ENCODE measurements at regions not wholly inside any gene's neighbourhood (a gene's known extent, or its start where the extent isn't known, plus 50 kb on each side); places are given as distances from the start of the nearest gene placed in this dataset.

GRCh38 chr13:58051807-58052375 lies 420.3 kb downstream of the PCDH17 start:
- no peak overlapping the region for H3K27ac ChIP-seq
- no peaks in the 10 kb centered on the region for H3K9me3 ChIP-seq
- DNase-seq = no peak
- intact Hi-C loops (cut with DNase I; ENCODE audit: low total_unique reads) = no loop called here
- no peaks in the 10 kb centered on the region for H3K4me1 ChIP-seq
- H3K27me3 ChIP-seq = no peaks in the 10 kb centered on the region
- no peaks in the 10 kb centered on the region for H3K36me3 ChIP-seq (ENCODE audit: low read depth, missing control alignments)
- no peak for TF ChIP-seq POLR2A (IDR thresholded peaks at IDR 0.05)
- no peak for TF ChIP-seq CTCF (IDR thresholded peaks at IDR 0.05)
- no peak overlapping the region for H3K4me3 ChIP-seq
- WGBS, 2 donors = 70 to 76% methylated on average over 5 of the region's 5 CpGs

GRCh38 chr13:58056426-58056825 lies 424.9 kb downstream of the PCDH17 start:
- WGBS, 2 donors = 92 to 95% methylated on average over 4 of the region's 4 CpGs
- intact Hi-C loops (cut with DNase I; ENCODE audit: low total_unique reads) = no loop called here
- Histone ChIP-seq H3K27ac (no peak overlapping the region), H3K4me1 (no peaks in the 10 kb centered on the region), H3K9me3 (no peaks in the 10 kb centered on the region), H3K4me3 (no peak overlapping the region), H3K27me3 (no peaks in the 10 kb centered on the region), H3K36me3 (ENCODE audit: low read depth, missing control alignments) (no peaks in the 10 kb centered on the region)
- TF ChIP-seq POLR2A (IDR thresholded peaks at IDR 0.05) (no peak), CTCF (IDR thresholded peaks at IDR 0.05) (no peak)
- DNase-seq = no peak

GRCh38 chr13:58059624-58060023 lies 428.1 kb downstream of the PCDH17 start:
- Histone ChIP-seq H3K27ac (no peak overlapping the region), H3K27me3 (no peaks in the 10 kb centered on the region), H3K36me3 (ENCODE audit: low read depth, missing control alignments) (no peaks in the 10 kb centered on the region), H3K4me3 (no peak overlapping the region), H3K9me3 (no peaks in the 10 kb centered on the region), H3K4me1 (no peaks in the 10 kb centered on the region)
- WGBS, 2 donors = 69 to 83% methylated on average over 1 of the region's 1 CpG
- TF ChIP-seq POLR2A (IDR thresholded peaks at IDR 0.05) = no peak
- TF ChIP-seq CTCF (IDR thresholded peaks at IDR 0.05) = no peak
- intact Hi-C loops (cut with DNase I; ENCODE audit: low total_unique reads) = no loop called here
- DNase-seq = no peak

GRCh38 chr13:58080806-58081205 lies 449.3 kb downstream of the PCDH17 start:
- no peaks in the 10 kb centered on the region for H3K36me3 ChIP-seq (ENCODE audit: low read depth, missing control alignments)
- DNase-seq = no peak
- 75 to 86% methylated on average over 2 of the region's 2 CpGs for WGBS, 2 donors
- no peaks in the 10 kb centered on the region for H3K9me3 ChIP-seq
- H3K4me1 ChIP-seq = no peaks in the 10 kb centered on the region
- no peak overlapping the region for H3K27ac ChIP-seq
- TF ChIP-seq POLR2A (IDR thresholded peaks at IDR 0.05) (no peak), CTCF (IDR thresholded peaks at IDR 0.05) (no peak)
- no peaks in the 10 kb centered on the region for H3K27me3 ChIP-seq
- intact Hi-C loops (cut with DNase I; ENCODE audit: low total_unique reads) = no loop called here
- no peak overlapping the region for H3K4me3 ChIP-seq

- H3K36me3 ChIP-seq (ENCODE audit: low read depth, missing control alignments) = no peaks in the 10 kb centered on the region
- H3K9me3 ChIP-seq = no peaks in the 10 kb centered on the region
- intact Hi-C loops (cut with DNase I; ENCODE audit: low total_unique reads) = no loop called here
- H3K27me3 ChIP-seq = no peaks in the 10 kb centered on the region
- WGBS, 2 donors = 90 to 91% methylated on average over 3 of the region's 3 CpGs
- no peak overlapping the region for H3K27ac ChIP-seq
- no peak for TF ChIP-seq POLR2A (IDR thresholded peaks at IDR 0.05)
- no peak for TF ChIP-seq CTCF (IDR thresholded peaks at IDR 0.05)
- H3K4me1 ChIP-seq = no peaks in the 10 kb centered on the region
- DNase-seq = no peak
- H3K4me3 ChIP-seq = no peak overlapping the region
Measured at GRCh38 chr13:58081301-58081820, 449.8 kb downstream of the PCDH17 start.
